HG03558 (cell line): ENCODE measurements at regions not wholly inside any gene's neighbourhood (a gene's known extent, or its start where the extent isn't known, plus 50 kb on each side); places are given as distances from the start of the nearest gene placed in this dataset.

Experiments
- ATAC-seq: cut with Tn5 transposase; IDR thresholded peaks from one replicate; pipeline ENCODE4 v1.9.1; 2021; ENCODE audit warnings: moderate number of reproducible peaks; ENCODE audit not compliant: unreplicated experiment; ENCODE audit errors: extremely low read depth

DNA sequence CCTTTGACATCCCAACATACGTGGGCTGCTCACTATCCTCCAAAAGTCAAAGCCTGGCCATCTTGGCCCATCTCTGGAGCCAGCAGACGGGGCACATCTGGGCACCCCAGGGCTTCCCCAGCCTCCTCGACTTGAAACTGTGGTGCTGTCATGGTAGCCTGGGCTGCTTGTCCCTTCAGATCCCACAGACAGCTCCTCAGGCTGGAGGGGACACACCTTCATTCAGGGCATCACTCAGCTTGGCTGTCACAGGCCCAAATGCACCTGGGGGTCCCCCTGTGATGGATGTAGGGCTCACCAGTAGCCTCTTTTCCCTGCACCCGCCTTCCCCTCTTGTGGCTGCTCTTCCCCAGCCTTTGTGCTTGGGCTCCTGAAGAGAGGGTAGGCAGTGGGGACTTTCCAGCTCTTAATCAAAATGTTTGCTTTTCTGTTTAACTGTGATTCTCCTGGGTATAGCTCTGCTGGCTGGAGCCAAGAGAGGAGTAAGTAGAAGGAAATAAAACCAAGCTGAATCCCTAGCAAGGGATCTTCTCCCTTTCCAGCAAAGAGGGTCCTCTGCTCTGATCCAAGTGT is 92.3 kb downstream of the GYPC start:
- no peak for ATAC-seq

DNA sequence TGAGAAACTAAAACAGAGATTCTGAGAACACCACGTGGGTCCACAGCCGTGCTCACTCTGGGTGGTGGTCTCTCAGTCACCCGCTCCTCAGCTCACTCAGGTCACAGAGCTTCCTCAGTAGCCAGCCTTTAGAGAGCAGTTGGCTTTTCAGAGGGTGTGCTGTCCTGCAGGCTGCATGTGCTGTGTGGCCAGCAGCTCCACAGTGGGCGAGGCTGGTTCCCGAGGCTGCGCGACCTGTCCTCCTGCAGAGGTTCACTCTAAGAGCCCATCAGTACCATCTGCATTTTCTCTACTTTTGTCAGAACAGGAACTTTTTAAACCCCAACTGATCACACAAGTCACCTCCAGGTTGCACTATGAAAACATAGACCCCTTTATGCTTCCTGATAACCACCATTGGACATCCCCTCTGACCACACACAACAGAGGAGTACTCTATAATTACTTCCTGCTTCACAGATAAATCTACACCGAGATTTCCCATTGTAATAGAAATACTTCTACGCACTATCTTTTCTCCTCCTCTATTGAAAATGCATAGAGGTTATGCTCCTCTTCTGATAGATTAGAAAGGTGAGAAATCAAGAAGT is 93.1 kb downstream of the GYPC start:
- ATAC-seq = no peak

DNA sequence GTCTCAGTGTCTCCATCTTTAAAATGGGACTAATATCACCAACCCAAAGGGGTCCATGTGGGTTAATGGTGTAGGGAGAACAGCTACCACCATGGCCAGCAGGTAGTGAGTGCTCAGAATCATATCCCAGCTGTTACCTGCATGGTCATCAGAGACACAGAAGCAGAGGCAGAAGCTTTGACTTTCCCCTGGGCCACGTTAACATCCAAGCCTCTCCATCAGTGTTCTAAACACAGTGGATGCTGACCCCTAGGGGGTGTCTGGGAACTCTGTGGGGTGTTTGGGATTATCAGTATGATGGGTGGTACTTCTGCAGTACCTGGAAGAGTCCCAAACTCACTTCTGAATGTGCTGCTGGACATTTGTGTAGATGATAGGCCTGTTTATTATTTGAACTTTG is 93.6 kb downstream of the GYPC start:
- no peak for ATAC-seq

DNA sequence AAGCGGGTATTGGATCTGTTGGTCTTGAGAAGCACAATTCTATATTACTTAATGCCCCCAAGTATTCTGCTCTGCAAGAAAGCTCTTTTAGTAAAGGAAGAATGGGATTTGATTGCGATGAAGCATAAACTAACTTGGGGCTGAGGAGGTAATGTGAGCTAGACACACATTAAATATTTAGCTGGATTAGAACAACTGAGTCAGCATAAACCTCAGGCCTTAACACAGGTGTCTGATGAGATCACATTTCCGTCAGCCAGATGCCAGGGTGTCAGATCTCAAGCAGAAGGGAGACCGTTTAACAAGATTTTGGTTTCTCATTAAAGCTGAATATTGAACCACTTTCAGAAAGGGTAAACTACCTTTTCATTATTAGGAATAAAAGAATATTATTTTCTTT is 94.5 kb downstream of the GYPC start:
- ATAC-seq = no peak

DNA sequence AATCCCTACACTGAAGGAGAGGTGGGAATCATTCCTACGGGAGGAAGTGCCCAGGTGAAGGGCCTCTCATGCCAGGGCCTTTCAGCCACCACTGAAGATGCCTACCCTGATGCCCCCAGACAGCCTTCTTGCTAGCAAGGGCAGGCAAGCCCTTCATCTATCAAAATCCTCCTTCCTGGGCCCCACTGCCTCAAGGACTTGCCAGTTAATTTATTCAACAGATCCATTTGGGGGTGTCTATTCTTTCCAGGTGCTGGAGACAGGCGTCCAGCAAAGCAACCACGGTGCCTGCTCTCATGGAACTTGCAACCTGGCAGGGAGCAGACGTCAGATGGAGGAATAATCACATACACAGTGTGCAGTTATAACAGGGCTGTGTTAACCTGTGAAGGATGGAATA is 95.5 kb downstream of the GYPC start:
- no peak for ATAC-seq

DNA sequence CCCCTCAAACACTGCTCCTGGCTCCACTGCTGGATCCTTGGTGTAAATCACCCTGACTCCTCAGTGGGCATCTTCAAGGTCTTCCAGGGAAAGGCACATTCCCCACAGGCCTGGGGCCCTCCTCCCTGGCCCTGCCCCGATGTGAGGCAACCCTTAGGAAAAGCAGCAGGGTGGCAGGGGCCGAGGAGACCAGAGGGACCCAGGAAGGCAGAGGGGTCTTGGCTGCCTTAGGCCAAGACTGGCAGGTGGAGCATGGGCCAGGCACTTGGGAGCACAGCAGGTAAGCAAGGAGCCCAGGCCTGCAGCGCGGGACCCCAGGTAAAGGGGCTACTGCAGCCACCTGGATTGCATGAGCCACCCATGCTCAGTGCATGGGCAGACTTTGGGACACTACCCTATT is 96.9 kb downstream of the GYPC start:
- ATAC-seq = no peak

DNA sequence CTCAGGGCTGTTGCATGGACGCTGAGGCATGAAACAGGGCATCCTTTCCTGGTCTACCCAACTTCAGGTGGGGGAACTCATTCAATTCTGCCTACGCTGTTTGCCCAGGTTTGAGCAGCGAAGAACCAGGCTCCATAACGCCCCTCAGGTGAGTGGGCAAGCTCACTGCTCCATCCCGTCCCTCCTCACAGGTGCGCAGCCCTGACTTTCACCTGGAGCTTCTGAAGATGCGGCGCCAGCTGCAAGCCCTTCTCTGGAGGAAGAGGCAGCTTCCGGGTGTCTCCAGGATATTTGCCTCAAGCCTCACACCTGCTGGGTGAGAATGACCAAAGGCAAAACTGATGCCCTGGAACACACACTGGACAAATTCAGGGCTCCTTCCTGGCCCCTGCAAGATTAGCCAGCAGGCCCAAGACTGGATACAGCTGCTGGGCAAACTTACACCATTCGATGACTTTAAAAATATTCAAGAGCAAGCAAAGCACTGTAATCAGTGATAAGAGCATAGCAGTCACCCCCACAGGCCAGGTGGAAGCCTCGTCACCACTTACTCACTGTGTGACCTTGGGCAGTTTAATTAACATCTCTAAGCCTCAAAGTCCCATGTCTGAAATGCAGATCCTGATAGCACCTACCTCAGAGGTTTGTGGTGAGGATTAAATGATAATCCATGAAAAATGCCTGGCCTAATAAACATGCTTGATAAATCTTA is 97.7 kb downstream of the GYPC start:
- ATAC-seq = no peak

DNA sequence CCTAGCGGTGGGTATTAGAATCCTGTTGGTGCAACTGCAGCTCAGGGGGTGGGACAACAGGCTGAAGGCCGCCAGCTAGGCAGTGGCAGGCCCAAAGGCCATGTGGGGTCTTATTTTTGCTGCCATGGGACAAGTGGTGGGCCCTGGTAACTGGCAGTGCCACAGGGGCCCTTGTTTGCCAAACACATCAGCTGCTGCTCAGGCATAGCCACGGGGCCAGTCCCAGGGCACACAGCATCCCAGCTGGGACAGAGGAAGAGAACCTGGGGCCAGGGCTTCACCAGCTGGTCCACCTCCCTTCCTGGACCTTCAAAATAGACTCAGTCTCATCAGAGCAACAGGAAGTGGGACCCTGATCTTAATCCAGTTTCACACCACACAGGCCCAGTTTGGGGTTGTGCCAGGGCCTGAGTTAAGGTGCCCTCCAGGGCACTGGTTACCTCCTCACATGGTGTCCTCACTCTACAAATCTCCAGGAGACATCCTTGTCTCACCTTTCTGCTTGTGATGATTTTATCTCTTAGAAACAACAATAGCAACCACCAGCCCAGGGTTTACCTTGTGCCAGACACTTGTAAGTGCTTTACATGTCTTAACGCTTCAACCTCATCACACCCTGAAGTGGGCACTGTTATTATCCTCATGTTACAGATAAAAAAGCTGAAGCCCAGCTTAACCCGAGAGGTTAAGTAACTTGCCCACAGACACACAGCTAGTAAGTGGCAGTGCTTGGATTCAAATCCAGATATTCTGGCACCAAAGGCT is 98.5 kb downstream of the GYPC start:
- no peak for ATAC-seq

DNA sequence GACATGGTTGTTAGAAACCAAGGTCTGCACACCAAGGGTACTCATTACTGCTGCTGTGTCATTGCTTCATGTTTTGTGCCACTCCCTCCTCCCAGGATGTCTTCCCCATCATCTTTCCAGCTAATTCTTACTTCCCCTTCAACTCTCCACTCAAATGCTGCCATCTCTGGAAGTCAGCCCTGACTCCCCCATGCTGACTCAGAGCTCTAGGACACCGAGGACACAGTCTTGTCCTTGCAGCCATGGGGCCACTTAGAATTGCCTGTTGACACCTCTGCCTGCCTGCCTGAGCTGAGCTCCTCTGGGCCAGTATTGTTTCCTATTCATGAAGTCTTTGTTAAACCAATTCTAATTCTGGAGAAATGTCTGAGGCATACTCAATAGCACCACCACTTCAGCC is 100.2 kb downstream of the GYPC start:
- ATAC-seq = no peak

DNA sequence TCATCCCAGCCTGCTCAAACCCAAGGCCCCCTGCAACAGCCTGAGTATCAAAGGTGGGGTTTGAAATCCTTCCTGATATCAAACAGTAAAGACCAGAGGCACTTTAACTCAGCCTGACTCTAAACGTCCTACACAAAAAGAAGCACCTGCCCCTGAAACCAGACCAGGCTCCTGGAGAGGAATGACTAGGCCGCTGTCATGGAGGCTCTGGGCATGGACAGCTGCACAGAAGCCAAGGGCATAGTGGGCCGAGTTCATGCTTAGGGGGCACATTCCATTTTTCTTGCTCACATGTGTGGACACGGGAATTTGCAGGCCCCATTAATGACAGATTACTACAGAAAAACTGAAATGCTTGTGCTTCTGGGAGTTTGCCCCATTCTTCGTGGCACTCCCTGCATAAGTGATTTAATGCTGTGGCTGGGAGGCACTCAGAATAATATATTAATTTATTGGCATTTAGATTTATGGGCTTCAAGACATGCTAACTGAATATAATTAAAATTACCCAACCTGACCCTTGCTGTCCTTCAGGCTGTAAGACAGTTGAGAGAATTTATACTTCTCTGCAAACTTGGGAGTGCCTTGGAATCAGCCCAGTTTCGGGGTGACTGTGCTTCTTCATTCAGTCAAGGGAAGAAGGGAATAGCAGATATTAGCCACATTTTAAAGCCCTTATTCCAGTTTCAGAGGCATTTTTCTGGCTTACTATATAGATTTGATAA is 105.5 kb downstream of the GYPC start:
- ATAC-seq = no peak

DNA sequence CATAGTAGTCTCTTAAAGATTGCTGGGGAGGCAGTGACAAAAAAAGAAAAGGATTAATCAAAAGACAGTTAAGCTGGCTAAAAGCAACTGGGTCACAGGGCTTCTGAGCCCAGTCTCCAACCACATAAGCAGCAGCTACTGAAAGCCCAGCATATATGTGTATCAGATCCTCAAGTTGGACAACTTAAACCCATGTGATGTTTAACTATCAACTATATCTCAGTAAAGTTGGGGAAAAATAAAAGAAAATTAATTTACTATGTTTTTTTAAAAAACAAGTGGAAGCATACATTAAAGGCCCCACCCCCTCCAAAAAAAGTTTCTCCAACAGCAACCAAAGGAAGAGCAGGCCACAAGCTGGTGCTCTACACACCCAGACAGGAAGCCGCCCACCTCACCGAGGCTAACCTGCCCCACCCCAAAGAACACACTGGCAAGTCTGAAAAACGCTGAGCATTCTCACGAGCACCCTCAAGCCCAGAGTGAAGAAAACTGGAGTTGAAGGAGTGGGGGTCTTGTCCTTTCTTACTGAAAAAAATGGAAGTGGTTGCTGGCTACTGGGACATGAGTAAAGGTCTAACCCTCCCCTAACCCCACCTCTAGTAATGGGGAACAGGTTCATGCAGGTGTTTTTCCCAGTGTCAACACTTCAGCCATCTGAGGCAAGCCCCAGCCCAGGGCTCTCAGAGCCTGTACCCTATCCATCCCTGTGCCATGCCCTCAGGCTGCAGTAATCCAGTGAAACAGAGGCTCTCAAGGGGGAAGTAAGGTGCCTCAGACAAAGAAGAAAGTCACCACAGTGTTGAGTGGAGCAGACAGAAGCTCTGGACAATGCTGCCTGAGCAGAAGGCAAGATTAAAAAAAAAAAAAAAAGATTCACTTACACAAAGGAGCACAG is 106.3 kb downstream of the GYPC start:
- no peak for ATAC-seq

DNA sequence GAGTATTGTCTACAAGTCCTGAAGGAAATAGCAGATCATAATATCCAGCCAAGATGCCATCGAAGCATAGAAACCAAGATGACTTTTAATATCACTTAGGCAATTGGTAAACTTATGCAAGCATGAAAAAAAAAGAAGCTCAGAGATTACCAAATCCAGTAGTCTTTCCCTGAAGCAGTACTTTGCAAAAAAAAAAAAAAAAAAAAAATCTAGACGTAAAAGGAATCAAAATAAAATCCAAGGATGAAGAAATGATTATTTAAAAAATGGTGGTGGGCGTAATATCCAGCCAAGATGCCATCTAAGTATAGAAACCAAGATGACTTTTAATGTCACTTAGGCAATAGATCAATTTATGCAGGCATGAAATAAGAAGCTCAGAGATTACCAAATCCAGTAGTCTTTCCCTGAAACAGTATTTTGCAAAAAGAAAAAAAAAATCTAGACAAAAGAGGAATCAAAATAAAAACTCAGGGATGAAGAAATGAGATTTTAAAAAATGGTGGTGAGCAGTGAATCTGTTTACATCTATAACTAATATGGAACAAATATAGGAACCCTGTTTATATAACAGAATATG is 108.8 kb downstream of the GYPC start:
- ATAC-seq = no peak

DNA sequence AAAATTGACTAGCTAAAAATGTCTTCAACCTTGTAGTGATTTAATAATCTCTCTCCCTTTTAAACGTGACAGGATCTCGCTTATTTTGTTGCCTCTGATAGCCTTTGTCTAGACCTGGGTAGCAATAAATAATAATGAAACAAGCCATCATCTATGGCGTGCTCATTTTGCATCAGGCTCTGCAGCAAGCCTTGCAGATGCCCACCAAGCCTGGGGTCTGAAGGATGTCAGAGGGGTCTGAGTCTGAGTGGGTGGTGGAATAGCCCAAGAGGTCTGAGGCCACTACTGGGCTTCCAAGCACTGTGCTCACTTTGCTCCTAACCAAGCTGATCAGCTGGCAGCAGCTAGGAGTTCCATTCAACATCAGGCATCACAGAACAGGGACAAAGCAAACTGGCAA is 109.4 kb downstream of the GYPC start:
- no peak for ATAC-seq

DNA sequence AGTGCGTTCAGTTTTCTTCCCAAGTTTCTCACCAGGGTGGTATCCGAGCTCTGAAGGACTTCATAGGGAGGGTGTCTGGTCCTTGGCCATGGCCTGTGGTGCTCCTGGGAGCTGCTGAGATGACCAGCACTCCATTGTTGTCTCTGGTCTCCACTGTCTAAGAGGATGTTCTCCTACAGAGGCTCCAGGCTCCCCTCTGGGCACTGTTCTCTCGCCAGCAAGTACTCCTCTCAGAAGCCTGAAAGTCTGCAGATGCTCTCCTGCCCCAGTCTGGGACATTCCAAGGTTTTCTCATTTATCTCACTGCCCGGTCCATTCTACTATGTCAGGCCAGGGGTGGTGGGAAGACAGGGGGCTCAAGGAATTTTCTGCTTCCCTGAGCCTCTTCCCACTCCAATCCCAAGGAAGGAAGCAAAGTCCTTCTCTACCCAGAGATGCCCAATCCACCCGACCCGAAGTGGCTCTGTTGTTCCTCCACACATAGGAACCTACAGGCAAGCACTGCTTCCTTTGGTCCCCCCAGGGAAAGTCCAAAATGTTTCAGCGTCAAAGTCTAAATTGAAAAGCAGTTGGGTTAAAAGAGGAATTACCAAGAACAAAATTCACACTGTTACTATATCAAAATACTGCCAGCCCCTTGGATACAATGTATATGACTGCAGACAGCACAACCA is 110.5 kb downstream of the GYPC start:
- no peak for ATAC-seq

DNA sequence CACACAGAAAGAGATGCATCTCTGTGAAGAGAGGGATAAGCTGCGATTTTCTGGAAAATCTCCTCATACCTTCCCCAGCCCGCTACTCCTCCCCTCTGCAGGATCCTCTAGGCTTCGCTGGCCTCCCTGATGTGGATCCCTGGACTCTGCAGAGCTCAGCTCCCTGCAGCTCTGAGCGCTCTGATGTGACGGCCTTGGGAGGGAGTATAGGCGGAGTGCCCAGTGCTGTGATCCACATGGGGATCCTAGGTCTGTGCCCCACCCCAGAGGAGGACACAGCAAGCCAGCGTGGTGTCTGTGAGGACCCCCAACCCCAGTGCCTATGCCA is 111.0 kb downstream of the GYPC start:
- no peak for ATAC-seq

DNA sequence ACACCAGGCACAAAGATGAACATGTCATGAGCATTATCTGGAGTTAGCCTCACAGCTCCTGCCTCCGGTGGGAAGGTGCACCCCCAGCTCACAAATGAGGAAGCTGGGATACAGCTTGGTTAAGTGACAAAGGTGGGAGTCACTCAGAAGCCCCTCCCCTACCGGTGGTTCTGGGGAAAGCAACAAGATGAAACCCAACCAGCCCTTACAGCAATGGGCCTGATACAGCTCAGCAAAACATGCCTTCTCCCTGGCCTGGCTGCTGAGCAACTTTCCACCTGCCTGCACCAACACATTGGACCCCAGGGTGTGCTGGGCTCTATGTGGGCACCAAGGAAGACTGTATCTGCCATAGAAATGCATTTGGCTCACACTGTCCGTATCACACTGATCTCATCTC is 113.2 kb downstream of the GYPC start:
- ATAC-seq = no peak

DNA sequence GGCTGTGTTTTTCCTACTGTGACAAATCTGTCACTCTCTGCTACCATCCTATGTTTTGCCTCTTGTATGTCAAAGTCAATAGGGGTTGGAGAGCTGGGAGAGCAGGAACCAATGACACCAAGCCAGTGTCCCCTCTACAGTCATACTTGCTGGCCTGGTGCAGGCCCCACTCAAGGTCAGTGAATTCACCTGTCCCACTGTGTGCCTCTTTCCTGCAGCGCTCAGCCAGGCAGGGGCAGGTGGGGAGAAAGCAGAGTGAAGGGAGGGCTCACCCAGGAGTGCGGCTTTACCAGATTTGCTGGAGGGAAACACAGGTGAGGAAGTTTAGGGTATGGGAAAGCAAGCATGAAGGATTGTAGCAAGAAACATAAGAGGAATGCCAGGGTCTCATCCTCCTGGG is 114.5 kb downstream of the GYPC start:
- ATAC-seq = no peak

DNA sequence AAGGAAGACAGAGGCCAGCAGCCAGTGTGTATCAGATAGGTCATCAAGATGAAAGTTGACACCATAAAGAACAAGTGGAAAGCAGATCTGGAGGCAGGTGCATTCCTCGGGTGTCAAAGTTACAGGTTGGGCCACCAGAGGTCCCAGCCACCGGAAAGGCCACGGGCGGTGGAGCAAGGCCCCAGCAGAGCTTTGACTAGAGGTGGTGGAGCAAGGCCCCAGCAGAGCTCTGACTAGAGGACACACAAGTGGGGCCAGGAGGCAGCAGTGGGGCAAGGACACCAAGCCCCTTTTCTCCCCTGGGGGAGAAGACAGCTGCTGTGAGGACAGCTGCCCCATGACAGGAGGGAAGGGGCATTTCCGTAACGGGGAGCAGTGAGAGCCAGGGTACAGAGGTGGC is 115.1 kb downstream of the GYPC start:
- ATAC-seq = no peak
